Caco-2 (cell line): ENCODE measurements at regions not wholly inside any gene's neighbourhood (a gene's known extent, or its start where the extent isn't known, plus 50 kb on each side); places are given as distances from the start of the nearest gene placed in this dataset.

Source experiments
- BruUV-seq: library from RNA; stranded (reverse); fragments of 400-500 nt; replicated peaks from 2 replicates; lab custom pipeline; 2021; lab: Mats Ljungman, UMichigan
- CTCF ChIA-PET: fragments of 300-600 bp; sonication (Branson Sonifier 250); formaldehyde crosslinking; loops from one replicate; lab custom pipeline; 2022; ENCODE audit warnings: antibody characterized with exemption; lab: Charles Lee
- POLR2A ChIA-PET: fragments of 300-600 bp; sonication (Branson Sonifier 250); formaldehyde crosslinking; loops from one replicate; lab custom pipeline; 2022; ENCODE audit warnings: antibody characterized with exemption; lab: Charles Lee
- DNase-seq, 2 experiments: peaks; one replicate each; pipeline versions ENCODE4 v3.0.0 to v3.0.0-alpha.2; 2020 to 2022
- H3K27me3 ChIP-seq: replicated peaks from 2 replicates; pipeline ENCODE4 v1.6.0; 2011; ENCODE audit warnings: low read length; ENCODE audit not compliant: control insufficient read depth, insufficient read depth
- H3K36me3 ChIP-seq: 2 replicates; pipeline ENCODE4 v1.5.1; 2011; ENCODE audit warnings: low read length; ENCODE audit not compliant: control insufficient read depth, insufficient read depth
- H3K4me1 ChIP-seq: fragments of 250-450 bp; sonication (Bioruptor Pico); 2 replicates; pipeline ENCODE4 v1.5.1; 2020; ENCODE audit warnings: mild to moderate bottlenecking
- H3K4me3 ChIP-seq: 2 replicates; pipeline ENCODE4 v1.5.1; 2011; ENCODE audit warnings: low read depth, mild to moderate bottlenecking, control low read depth, low read length
- H3K9me3 ChIP-seq: fragments of 250-450 bp; sonication (Bioruptor Pico); 2 replicates; pipeline ENCODE4 v1.5.1; 2020; ENCODE audit warnings: mild to moderate bottlenecking, moderate library complexity
- H3K27ac Mint-ChIP-seq: one replicate; pipeline ENCODE4 v1.8.0; 2022; ENCODE audit warnings: mixed read lengths; ENCODE audit not compliant: unreplicated experiment
- H3K27me3 Mint-ChIP-seq: one replicate; pipeline ENCODE4 v1.8.0; 2022; ENCODE audit warnings: mixed read lengths; ENCODE audit not compliant: insufficient read depth, unreplicated experiment
- H3K36me3 Mint-ChIP-seq: one replicate; pipeline ENCODE4 v1.8.0; 2022; ENCODE audit warnings: mild to moderate bottlenecking, mixed read lengths; ENCODE audit not compliant: insufficient read depth, unreplicated experiment
- H3K4me1 Mint-ChIP-seq: one replicate; pipeline ENCODE4 v1.8.0; 2022; ENCODE audit warnings: low read depth, mixed read lengths; ENCODE audit not compliant: unreplicated experiment
- H3K4me3 Mint-ChIP-seq: one replicate; pipeline ENCODE4 v1.8.0; 2022; ENCODE audit warnings: mild to moderate bottlenecking, moderate library complexity, mixed read lengths; ENCODE audit not compliant: unreplicated experiment
- H3K9me3 Mint-ChIP-seq: one replicate; pipeline ENCODE4 v1.8.0; 2022; ENCODE audit warnings: mixed read lengths; ENCODE audit not compliant: unreplicated experiment
- CTCF ChIP-seq, 2 experiments: fragments of 200-600 bp in 1 of 2; IDR thresholded peaks; 1 replicate in 1 of 2; 2 replicates in 1 of 2; pipeline versions ENCODE4 v1.5.1 to v1.8.0; 2011 to 2022; ENCODE audit warnings: antibody characterized with exemption in 1 of 2, control low read depth in 1 of 2, inconsistent platforms in 1 of 2, low read depth in 1 of 2, low read length in 1 of 2, mild to moderate bottlenecking in 1 of 2, moderate library complexity in 1 of 2; ENCODE audit not compliant: insufficient read depth in 1 of 2, severe bottlenecking in 1 of 2, unreplicated experiment in 1 of 2
- intact Hi-C: fragments of 100-400 bp; cut with micrococcal nuclease; formaldehyde crosslinking; loops from one replicate; pipeline ENCODE4 v1.10.0; 2022; ENCODE audit not compliant: unreplicated experiment

- Mint-ChIP-seq H3K36me3 (no peaks in the 10 kb centered on the region), H3K4me3 (no peak overlapping the region), H3K27ac (no peak overlapping the region), H3K4me1 (no peaks in the 10 kb centered on the region), H3K27me3 (no peaks in the 10 kb centered on the region), H3K9me3 (peaks cover 11% of the 10 kb centered on the region)
- no peak for DNase-seq
- BruUV-seq, result no TSS peak
- H3K4me1 ChIP-seq, result no peaks in the 10 kb centered on the region
- H3K9me3 ChIP-seq, result no peaks in the 10 kb centered on the region
- H3K27me3 ChIP-seq, result peaks cover 1% of the 10 kb centered on the region
- no peak overlapping the region for H3K4me3 ChIP-seq
- ChIA-PET POLR2A (no interaction called here), CTCF (no interaction called here)
- TF ChIP-seq CTCF (IDR thresholded peaks at IDR 0.05; ENCODE audit: insufficient read depth in 1 of 2, low read depth in 1 of 2, low read length in 1 of 2, severe bottlenecking in 1 of 2, unreplicated experiment in 1 of 2), result no peak
- H3K36me3 ChIP-seq, result no peaks in the 10 kb centered on the region
- intact Hi-C loops, result no loop called here
Measured at GRCh38 chr1:227466039-227466645, 97.2 kb upstream of the ZNF678 start.

DNA sequence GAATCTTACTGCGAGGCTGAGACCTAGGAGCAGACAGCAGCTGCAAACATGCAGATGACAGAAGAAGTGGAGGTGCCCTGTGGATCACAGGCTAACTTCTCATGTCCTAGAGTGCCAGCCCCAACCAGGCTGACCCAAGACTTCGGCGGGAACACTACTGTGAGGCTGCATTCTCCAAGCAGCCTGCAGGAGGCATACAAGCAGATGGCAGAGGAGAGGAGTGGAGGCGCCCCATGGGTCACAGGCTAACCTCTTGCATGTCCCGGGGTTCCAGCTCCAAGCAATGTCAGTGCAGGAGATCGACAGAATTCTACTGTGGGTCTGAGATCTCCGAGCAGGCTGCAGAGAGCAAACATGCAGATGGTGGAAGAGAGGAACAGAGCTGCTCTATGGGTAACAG, 98.1 kb upstream of the ZNF678 start:
- H3K27ac Mint-ChIP-seq, result no peak overlapping the region
- DNase-seq, result no peak
- BruUV-seq, result no TSS peak

GRCh38 chr1:227459977-227460376, 103.4 kb upstream of the ZNF678 start:
- CTCF ChIA-PET, result no interaction called here
- no TSS peak for BruUV-seq

More for the DNA sequence above, 98.1 kb upstream of the ZNF678 start:
- Mint-ChIP-seq H3K27me3 (no peaks in the 10 kb centered on the region), H3K9me3 (peaks cover 6% of the 10 kb centered on the region), H3K4me3 (no peak overlapping the region), H3K36me3 (no peaks in the 10 kb centered on the region), H3K4me1 (no peaks in the 10 kb centered on the region)
- intact Hi-C loops, result no loop called here
- TF ChIP-seq CTCF (IDR thresholded peaks at IDR 0.05; ENCODE audit: insufficient read depth in 1 of 2, low read depth in 1 of 2, low read length in 1 of 2, severe bottlenecking in 1 of 2, unreplicated experiment in 1 of 2), result no peak
- ChIA-PET CTCF (no interaction called here), POLR2A (no interaction called here)
- H3K9me3 ChIP-seq, result no peaks in the 10 kb centered on the region
- H3K4me1 ChIP-seq, result no peaks in the 10 kb centered on the region
- no peak overlapping the region for H3K4me3 ChIP-seq
- H3K27me3 ChIP-seq, result peaks cover 1% of the 10 kb centered on the region
- H3K36me3 ChIP-seq, result no peaks in the 10 kb centered on the region

More at GRCh38 chr1:227459977-227460376, 103.4 kb upstream of the ZNF678 start:
- H3K27me3 Mint-ChIP-seq, result peaks cover 9% of the 10 kb centered on the region
- no peak for DNase-seq
- Histone ChIP-seq H3K4me3 (no peak overlapping the region), H3K36me3 (no peaks in the 10 kb centered on the region), H3K4me1 (no peaks in the 10 kb centered on the region), H3K27me3 (no peaks in the 10 kb centered on the region), H3K9me3 (no peaks in the 10 kb centered on the region)
- no peaks in the 10 kb centered on the region for H3K4me1 Mint-ChIP-seq
- POLR2A ChIA-PET, result no interaction called here
- no peak overlapping the region for H3K27ac Mint-ChIP-seq
- H3K9me3 Mint-ChIP-seq, result no peaks in the 10 kb centered on the region
- TF ChIP-seq CTCF (IDR thresholded peaks at IDR 0.05; ENCODE audit: insufficient read depth in 1 of 2, low read depth in 1 of 2, low read length in 1 of 2, severe bottlenecking in 1 of 2, unreplicated experiment in 1 of 2), result no peak
- no peaks in the 10 kb centered on the region for H3K36me3 Mint-ChIP-seq
- no peak overlapping the region for H3K4me3 Mint-ChIP-seq
- intact Hi-C loops, result no loop called here
